ENCODE measurements at regions not wholly inside any gene's neighbourhood (a gene's known extent, or its start where the extent isn't known, plus 50 kb on each side); places are given as distances from the start of the nearest gene placed in this dataset.
A peak's percentile ranks its signal among the peaks of the same experiment; 100 is the strongest.

DNA sequence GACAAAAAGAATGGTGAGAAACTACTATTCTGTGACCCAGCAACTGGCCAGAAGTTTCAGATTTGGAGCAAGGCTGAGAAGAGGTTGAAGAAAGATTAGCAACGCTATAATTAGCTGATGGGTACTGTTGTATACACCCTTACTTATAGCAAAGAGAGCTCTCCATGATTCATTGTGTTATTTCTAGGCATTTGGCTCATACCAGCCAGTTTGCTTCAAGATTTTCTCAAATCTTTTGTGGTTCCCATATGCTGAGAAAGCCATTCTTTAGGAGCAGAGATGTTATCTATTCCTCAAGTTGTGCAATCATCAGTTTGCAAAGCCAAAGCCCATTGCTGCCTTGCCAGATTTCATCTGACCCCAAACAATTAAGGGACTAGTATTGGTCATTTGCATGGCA is 179.4 kb downstream of the ETS1 start:
- no peak for DNase-seq
- Histone ChIP-seq H3K27ac (replicated peaks) (no peak overlapping the region), H3K4me1 (peaks cover 33% of the 10 kb centered on the region), H3K9me3 (replicated peaks) (no peaks in the 10 kb centered on the region), H3K36me3 (no peaks in the 10 kb centered on the region), H3K27me3 (ENCODE audit: low read depth) (no peaks in the 10 kb centered on the region), H3K4me3 (no peak overlapping the region)
- intact Hi-C loops (cut with micrococcal nuclease): no loop called here
- TF ChIP-seq, protein P1, sequence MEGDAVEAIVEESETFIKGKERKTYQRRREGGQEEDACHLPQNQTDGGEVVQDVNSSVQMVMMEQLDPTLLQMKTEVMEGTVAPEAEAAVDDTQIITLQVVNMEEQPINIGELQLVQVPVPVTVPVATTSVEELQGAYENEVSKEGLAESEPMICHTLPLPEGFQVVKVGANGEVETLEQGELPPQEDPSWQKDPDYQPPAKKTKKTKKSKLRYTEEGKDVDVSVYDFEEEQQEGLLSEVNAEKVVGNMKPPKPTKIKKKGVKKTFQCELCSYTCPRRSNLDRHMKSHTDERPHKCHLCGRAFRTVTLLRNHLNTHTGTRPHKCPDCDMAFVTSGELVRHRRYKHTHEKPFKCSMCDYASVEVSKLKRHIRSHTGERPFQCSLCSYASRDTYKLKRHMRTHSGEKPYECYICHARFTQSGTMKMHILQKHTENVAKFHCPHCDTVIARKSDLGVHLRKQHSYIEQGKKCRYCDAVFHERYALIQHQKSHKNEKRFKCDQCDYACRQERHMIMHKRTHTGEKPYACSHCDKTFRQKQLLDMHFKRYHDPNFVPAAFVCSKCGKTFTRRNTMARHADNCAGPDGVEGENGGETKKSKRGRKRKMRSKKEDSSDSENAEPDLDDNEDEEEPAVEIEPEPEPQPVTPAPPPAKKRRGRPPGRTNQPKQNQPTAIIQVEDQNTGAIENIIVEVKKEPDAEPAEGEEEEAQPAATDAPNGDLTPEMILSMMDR (IDR thresholded peaks at IDR 0.05; ENCODE audit: borderline replicate concordance): no peak

DNA sequence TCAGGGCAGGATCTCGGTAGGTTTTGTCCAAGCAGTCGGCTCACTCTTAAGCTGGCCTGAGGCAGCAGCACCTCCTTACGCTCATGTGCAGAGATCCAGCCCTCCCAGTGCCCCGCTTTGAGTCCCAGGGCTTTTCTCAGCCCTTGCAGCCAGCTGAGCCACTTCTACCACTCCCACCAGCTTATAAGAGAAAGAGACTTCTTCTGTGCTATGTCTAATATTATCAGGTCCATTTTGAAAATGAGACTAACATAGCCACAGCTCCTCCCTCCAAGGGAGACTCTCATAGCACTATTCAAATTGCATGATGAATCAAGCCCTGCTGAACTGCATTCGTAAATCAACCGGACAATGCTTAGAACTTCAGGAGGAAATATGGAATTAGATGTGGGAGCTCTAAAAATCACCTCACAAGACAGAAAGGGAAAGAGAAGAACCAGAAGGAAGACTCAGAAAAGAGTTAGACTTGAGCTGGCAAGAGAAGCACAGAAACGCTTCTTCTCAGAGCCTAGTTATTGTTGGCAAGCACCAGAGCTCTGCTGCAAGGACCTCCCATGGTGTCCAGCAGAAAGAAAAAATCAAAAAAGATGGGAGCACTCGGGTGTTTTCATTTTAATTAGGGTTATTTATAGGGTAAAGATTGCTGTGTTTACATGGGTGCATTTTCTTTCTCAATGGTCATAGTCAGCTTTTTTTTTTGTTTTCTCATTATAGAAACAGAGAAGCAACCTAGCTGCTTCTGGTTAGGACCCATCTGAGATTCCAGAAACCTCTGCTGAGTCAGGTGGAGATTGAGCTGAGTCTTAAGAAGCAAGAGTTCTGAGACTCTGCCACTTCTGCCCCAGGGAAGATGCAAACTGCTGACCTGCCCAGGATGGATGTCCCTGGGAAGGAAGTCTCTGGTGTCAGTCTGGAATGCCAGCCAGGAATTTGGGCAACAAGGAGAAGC is 181.4 kb downstream of the ETS1 start:
- Histone ChIP-seq H3K9me3 (replicated peaks) (no peaks in the 10 kb centered on the region), H3K27me3 (ENCODE audit: low read depth) (no peaks in the 10 kb centered on the region), H3K27ac (replicated peaks) (peak overlapping the region; percentile 49), H3K36me3 (no peaks in the 10 kb centered on the region), H3K4me3 (no peak overlapping the region), H3K4me1 (peaks cover 26% of the 10 kb centered on the region)
- intact Hi-C loops (cut with micrococcal nuclease): no loop called here
- DNase-seq: no peak
- TF ChIP-seq, protein P1 (IDR thresholded peaks at IDR 0.05; ENCODE audit: borderline replicate concordance): no peak

DNA sequence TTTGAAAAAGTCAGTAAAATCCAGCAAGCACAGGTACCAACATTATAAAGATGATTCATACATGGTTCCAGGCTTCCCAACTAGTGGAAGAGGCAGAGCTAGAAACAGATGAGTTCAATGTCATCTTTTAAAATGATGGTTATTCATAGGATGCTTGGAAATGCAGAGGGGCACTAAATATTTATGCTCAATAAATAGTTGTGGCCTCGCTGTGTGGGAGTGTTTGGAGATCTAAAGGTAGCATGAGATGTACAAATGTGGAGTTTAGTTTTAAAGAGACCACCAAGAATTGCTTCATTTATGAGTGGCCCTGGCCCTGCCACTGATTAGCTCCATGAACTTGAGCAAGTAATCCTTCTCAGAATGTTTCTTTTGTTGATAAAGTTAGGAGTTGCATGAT is 182.2 kb downstream of the ETS1 start:
- H3K27ac ChIP-seq (replicated peaks): no peak overlapping the region
- H3K4me3 ChIP-seq: no peak overlapping the region
- no peaks in the 10 kb centered on the region for H3K36me3 ChIP-seq
- H3K4me1 ChIP-seq: peaks cover 26% of the 10 kb centered on the region
- TF ChIP-seq, protein P1 (IDR thresholded peaks at IDR 0.05; ENCODE audit: borderline replicate concordance): no peak
- no peaks in the 10 kb centered on the region for H3K9me3 ChIP-seq (replicated peaks)
- H3K27me3 ChIP-seq (ENCODE audit: low read depth): no peaks in the 10 kb centered on the region
- intact Hi-C loops (cut with micrococcal nuclease): no loop called here
- DNase-seq: no peak

DNA sequence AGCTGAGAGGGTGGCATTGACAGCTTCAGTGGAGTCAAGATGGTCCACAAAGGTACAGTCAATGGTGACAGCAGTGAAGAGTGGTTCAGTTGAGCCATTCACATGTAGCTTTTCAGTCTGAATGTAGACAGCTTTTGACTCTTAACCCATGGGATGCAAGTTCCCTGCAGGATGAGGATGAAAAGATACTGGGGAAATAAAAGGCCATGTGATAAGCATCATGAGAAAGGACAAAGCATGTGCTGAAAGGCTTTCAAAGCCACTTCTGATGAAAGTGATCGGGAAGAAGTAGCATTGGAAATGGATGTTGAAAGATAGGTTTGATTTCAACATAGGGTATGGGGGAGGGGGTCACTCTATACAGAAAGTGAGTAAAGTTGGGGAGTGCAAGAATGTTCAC is 182.9 kb downstream of the ETS1 start:
- TF ChIP-seq, protein P1 (IDR thresholded peaks at IDR 0.05; ENCODE audit: borderline replicate concordance): no peak
- Histone ChIP-seq H3K36me3 (no peaks in the 10 kb centered on the region), H3K4me1 (peaks cover 26% of the 10 kb centered on the region), H3K27me3 (ENCODE audit: low read depth) (no peaks in the 10 kb centered on the region), H3K4me3 (no peak overlapping the region), H3K27ac (replicated peaks) (no peak overlapping the region), H3K9me3 (replicated peaks) (no peaks in the 10 kb centered on the region)
- DNase-seq: no peak
- intact Hi-C loops (cut with micrococcal nuclease): no loop called here

DNA sequence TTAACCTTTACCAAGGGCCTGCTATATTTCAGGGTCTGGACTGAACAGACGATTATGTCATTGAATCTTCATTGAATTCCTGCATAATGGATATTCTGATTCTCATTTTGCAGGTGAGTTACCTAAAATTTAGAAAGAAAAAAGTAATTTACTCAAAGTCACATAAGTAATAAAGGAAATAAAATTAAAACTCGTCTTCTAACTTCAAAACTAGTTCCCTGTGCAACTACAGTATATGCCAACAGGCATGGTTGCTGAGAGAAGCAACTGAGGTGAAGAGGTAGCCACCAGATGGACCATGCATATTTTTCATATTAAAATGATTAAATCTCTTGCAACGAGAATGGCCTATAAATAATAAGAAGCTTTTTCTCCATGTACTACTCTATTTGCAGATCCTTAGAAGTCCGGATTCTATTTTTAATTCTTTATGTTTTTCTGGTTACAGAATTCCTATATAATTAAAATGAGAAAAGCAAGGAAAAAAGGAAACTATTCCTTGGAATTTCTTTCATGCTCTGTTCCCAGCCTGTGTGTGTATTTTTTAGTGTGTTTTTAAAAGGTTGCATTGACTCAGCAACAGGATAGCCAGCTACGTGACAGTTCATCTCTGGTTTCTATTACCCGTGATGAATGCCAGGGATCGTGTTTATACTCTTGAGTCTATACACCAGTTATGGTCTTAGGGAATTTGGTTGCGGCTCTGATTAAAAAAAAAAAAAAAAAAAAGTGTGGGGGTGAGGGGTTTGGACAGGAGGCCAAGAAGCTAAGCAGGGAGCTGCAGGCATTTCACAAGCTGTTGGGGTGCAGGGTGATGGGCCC is 186.8 kb downstream of the ETS1 start:
- H3K4me3 ChIP-seq: no peak overlapping the region
- TF ChIP-seq, protein P1 (IDR thresholded peaks at IDR 0.05; ENCODE audit: borderline replicate concordance): no peak
- peaks cover 5% of the 10 kb centered on the region for H3K4me1 ChIP-seq
- DNase-seq: no peak
- H3K36me3 ChIP-seq: no peaks in the 10 kb centered on the region
- no peaks in the 10 kb centered on the region for H3K27me3 ChIP-seq (ENCODE audit: low read depth)
- intact Hi-C loops (cut with micrococcal nuclease): no loop called here
- no peak overlapping the region for H3K27ac ChIP-seq (replicated peaks)
- H3K9me3 ChIP-seq (replicated peaks): no peaks in the 10 kb centered on the region

Data from left ventricle myocardium inferior (tissue), 1 donor.